SK-N-SH (cell line): ENCODE measurements at regions not wholly inside any gene's neighbourhood (a gene's known extent, or its start where the extent isn't known, plus 50 kb on each side); places are given as distances from the start of the nearest gene placed in this dataset.

ENCODE experiments used
- CTCF ChIA-PET: fragments of 300-600, 350-600 bp; formaldehyde crosslinking; extraction: SDS; loops from one replicate; lab custom pipeline; 2021; lab: Yijun Ruan, JAX
- POLR2A ChIA-PET: fragments of 350-600 bp; sonication (Branson Sonifier 250); formaldehyde crosslinking; extraction: SDS; loops from one replicate; lab custom pipeline; 2020; ENCODE audit warnings: antibody characterized with exemption, inconsistent platforms; lab: Yijun Ruan, JAX
- DNase-seq: peaks from one replicate; pipeline ENCODE4 v3.0.0; 2012
- H2AFZ ChIP-seq: fragments of 200-600 bp; sonication (generic); 2 replicates; pipeline ENCODE4 v1.8.1; 2016; ENCODE audit warnings: antibody characterized with exemption, mild to moderate bottlenecking, low read depth
- H3F3A ChIP-seq: fragments of 200-600 bp; sonication (generic); replicated peaks from 2 replicates; pipeline ENCODE3; 2016; ENCODE audit warnings: antibody characterized with exemption, mild to moderate bottlenecking; ENCODE audit not compliant: insufficient read depth
- H3K27ac ChIP-seq, 2 experiments: fragments of 200-500 bp in 1 of 2; fragments of 200-600 bp in 1 of 2; sonication (Bioruptor generic) in 1 of 2; sonication (generic), shearing (Covaris generic) in 1 of 2; 2 replicates each; pipeline versions ENCODE4 v1.5.1 to v1.6.1; 2014 to 2016; ENCODE audit warnings: low read depth in 2 of 2, inconsistent platforms in 1 of 2, low read length in 1 of 2, mild to moderate bottlenecking in 1 of 2, mixed read lengths in 1 of 2
- H3K27me3 ChIP-seq: fragments of 200-600 bp; sonication (generic), shearing (Covaris generic); 2 replicates; pipeline ENCODE4 v1.6.1; 2016; ENCODE audit warnings: mixed run types; ENCODE audit not compliant: insufficient read depth
- H3K36me3 ChIP-seq, 2 experiments: fragments of 200-500 bp in 1 of 2; fragments of 200-600 bp in 1 of 2; sonication (Bioruptor generic) in 1 of 2; sonication (generic) in 1 of 2; replicated peaks in 1 of 2; 2 replicates each; pipeline versions ENCODE3 to v1.5.1; 2014 to 2016; ENCODE audit warnings: low read length in 1 of 2, mild to moderate bottlenecking in 1 of 2; ENCODE audit not compliant: insufficient read depth in 2 of 2, control insufficient read depth in 1 of 2
- H3K4me1 ChIP-seq, 2 experiments: fragments of 200-500 bp in 1 of 2; fragments of 200-600 bp in 1 of 2; sonication (Bioruptor generic) in 1 of 2; sonication (generic), shearing (Covaris generic) in 1 of 2; 2 replicates each; pipeline versions ENCODE4 v1.5.1 to v1.6.1; 2014 to 2016; ENCODE audit warnings: low read depth in 1 of 2, low read length in 1 of 2, mixed run types in 1 of 2; ENCODE audit not compliant: insufficient read depth in 2 of 2, control insufficient read depth in 1 of 2
- H3K4me2 ChIP-seq: fragments of 200-600 bp; sonication (generic), shearing (Covaris generic); 2 replicates; pipeline ENCODE4 v1.6.1; 2017; ENCODE audit warnings: mixed run types
- H3K4me3 ChIP-seq, 2 experiments: fragments of 200-500 bp in 1 of 2; fragments of 200-600 bp in 1 of 2; sonication (Bioruptor generic) in 1 of 2; sonication (generic), shearing (Covaris generic) in 1 of 2; 2 replicates each; pipeline versions ENCODE4 v1.5.1 to v1.8.1; 2014 to 2016; ENCODE audit warnings: low read depth in 2 of 2, inconsistent platforms in 1 of 2, low read length in 1 of 2, mild to moderate bottlenecking in 1 of 2, mixed read lengths in 1 of 2, moderate library complexity in 1 of 2
- H3K79me2 ChIP-seq: fragments of 200-600 bp; sonication (generic); 2 replicates; pipeline ENCODE4 v1.8.1; 2017; ENCODE audit warnings: mild to moderate bottlenecking; ENCODE audit not compliant: insufficient read depth
- H3K9ac ChIP-seq: fragments of 200-600 bp; sonication (generic); 2 replicates; pipeline ENCODE4 v1.6.1; 2017; ENCODE audit warnings: mixed run types
- H3K9me2 ChIP-seq: fragments of 200-600 bp; sonication (generic); 2 replicates; pipeline ENCODE4 v1.6.1; 2017; ENCODE audit warnings: mixed run types
- H3K9me3 ChIP-seq: fragments of 200-600 bp; sonication (generic); 2 replicates; pipeline ENCODE4 v1.6.1; 2017; ENCODE audit warnings: mixed run types, mild to moderate bottlenecking, moderate library complexity
- H4K20me1 ChIP-seq: fragments of 200-600 bp; sonication (generic); 2 replicates; pipeline ENCODE4 v1.6.1; 2017; ENCODE audit warnings: mild to moderate bottlenecking, mixed run types; ENCODE audit not compliant: insufficient read depth
- CHD2 ChIP-seq: fragments of 150-350 bp; IDR thresholded peaks from 2 replicates; pipeline ENCODE4 v1.6.1; 2018; ENCODE audit warnings: low read length; ENCODE audit not compliant: partially characterized antibody
- ELF1 ChIP-seq: IDR thresholded peaks from 2 replicates; pipeline ENCODE4 v1.4.0; 2012
- EZH2phosphoT487 ChIP-seq: fragments of 200-600 bp; sonication (generic); IDR thresholded peaks from 2 replicates; pipeline ENCODE4 v1.6.1; 2017; ENCODE audit warnings: low read depth, mixed run types, mild to moderate bottlenecking, antibody characterized with exemption, moderate library complexity, borderline replicate concordance
- FOSL2 ChIP-seq: IDR thresholded peaks from 2 replicates; pipeline ENCODE4 v1.4.0; 2012; ENCODE audit warnings: low read depth, mild to moderate bottlenecking, moderate library complexity, borderline replicate concordance
- FOXJ3 ChIP-seq: sonication (generic); formaldehyde crosslinking; IDR thresholded peaks from 2 replicates; pipeline ENCODE4 v1.5.1; 2020; ENCODE audit warnings: mild to moderate bottlenecking, missing genetic modification reagents
- FOXM1 ChIP-seq: IDR thresholded peaks from 2 replicates; pipeline ENCODE4 v1.4.0; 2012; ENCODE audit warnings: low read depth, mild to moderate bottlenecking
- MEF2A ChIP-seq: IDR thresholded peaks from 2 replicates; pipeline ENCODE4 v1.4.0; 2012; ENCODE audit warnings: low read depth, borderline replicate concordance
- NRF1 ChIP-seq: IDR thresholded peaks from 2 replicates; pipeline ENCODE4 v1.6.1; 2012; ENCODE audit warnings: low read depth, mild to moderate bottlenecking, low read length
- RAD21 ChIP-seq: IDR thresholded peaks from 2 replicates; pipeline ENCODE4 v1.6.1; 2012; ENCODE audit warnings: mild to moderate bottlenecking, low read length
- SIN3A ChIP-seq: IDR thresholded peaks from 2 replicates; pipeline ENCODE4 v1.6.1; 2012; ENCODE audit warnings: low read depth, mild to moderate bottlenecking, low read length, moderate library complexity, borderline replicate concordance
- SMC3 ChIP-seq: IDR thresholded peaks from 2 replicates; pipeline ENCODE4 v1.6.1; 2012; ENCODE audit warnings: low read depth, low read length, improper control_type of control experiment
- WGBS: methylation state at CpG from one replicate; pipeline ENCODE4 v1.1.6; 2017; ENCODE audit warnings: low lambda C conversion rate; 5-methylcytosine and 5-hydroxymethylcytosine counted together
- TF ChIP-seq, protein P1 (sequence below): fragments of 150-350 bp; IDR thresholded peaks from 2 replicates; pipeline ENCODE4 v1.6.1; 2016; ENCODE audit warnings: mild to moderate bottlenecking, low read depth, low read length
- TF ChIP-seq, protein P2 (sequence below): fragments of 200-600 bp; sonication (generic); IDR thresholded peaks from 2 replicates; pipeline ENCODE4 v1.6.1; 2017; ENCODE audit warnings: antibody characterized with exemption, mild to moderate bottlenecking, moderate library complexity
- TF ChIP-seq, protein P3 (sequence below): IDR thresholded peaks from 2 replicates; pipeline ENCODE4 v1.4.0; 2012; ENCODE audit warnings: low read depth, borderline replicate concordance
- TF ChIP-seq, protein P4 (sequence below): IDR thresholded peaks from 2 replicates; pipeline ENCODE4 v1.6.1; 2012; ENCODE audit warnings: mild to moderate bottlenecking, low read depth, low read length, moderate library complexity
- TF ChIP-seq, protein P5 (sequence below): fragments of 150-350 bp; IDR thresholded peaks from 2 replicates; pipeline ENCODE4 v1.6.1; 2017; ENCODE audit warnings: antibody characterized with exemption, low read length, low read depth, borderline replicate concordance
- TF ChIP-seq, protein P6 (sequence below): IDR thresholded peaks from 2 replicates; pipeline ENCODE4 v1.4.0; 2012; ENCODE audit warnings: low read depth, borderline replicate concordance

DNA sequence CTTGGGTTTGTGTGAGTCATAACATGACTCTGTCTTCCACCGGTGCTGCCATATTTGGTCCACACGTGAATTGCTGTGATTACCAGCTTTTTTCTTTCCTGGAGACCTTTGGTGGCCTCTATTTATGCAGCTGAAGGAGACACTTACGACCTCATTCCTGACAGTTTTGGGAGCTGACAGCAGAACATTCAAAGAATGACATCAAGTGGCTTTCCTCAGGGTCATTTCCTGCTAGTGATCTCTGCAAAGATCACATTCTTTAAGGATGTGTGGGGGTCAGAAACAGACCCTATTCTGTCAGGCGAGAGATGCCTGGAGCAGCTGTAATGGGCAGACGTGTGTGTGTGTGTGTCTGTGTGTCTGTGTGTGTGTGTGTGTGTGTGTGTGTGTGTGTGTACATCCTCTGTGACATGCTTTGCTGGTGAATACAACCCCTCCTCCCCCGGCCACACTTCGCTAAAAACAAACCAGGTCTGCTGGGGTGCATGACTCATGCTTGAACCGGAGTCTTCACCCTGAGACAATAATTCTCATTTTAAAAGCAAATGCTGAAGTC, 115.6 kb downstream of the TMEM170B start (continued):
- TF ChIP-seq NRF1 (no peak), FOXM1 (0 out of 2 replicates have a peak, but pooled peaks have one; percentile 35), FOXJ3 (CRISPR knock-in tag) (no peak), ELF1 (no peak), CHD2 (no peak)
- TF ChIP-seq, protein P1, sequence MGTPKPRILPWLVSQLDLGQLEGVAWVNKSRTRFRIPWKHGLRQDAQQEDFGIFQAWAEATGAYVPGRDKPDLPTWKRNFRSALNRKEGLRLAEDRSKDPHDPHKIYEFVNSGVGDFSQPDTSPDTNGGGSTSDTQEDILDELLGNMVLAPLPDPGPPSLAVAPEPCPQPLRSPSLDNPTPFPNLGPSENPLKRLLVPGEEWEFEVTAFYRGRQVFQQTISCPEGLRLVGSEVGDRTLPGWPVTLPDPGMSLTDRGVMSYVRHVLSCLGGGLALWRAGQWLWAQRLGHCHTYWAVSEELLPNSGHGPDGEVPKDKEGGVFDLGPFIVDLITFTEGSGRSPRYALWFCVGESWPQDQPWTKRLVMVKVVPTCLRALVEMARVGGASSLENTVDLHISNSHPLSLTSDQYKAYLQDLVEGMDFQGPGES = no peak
- TF ChIP-seq, protein P2, sequence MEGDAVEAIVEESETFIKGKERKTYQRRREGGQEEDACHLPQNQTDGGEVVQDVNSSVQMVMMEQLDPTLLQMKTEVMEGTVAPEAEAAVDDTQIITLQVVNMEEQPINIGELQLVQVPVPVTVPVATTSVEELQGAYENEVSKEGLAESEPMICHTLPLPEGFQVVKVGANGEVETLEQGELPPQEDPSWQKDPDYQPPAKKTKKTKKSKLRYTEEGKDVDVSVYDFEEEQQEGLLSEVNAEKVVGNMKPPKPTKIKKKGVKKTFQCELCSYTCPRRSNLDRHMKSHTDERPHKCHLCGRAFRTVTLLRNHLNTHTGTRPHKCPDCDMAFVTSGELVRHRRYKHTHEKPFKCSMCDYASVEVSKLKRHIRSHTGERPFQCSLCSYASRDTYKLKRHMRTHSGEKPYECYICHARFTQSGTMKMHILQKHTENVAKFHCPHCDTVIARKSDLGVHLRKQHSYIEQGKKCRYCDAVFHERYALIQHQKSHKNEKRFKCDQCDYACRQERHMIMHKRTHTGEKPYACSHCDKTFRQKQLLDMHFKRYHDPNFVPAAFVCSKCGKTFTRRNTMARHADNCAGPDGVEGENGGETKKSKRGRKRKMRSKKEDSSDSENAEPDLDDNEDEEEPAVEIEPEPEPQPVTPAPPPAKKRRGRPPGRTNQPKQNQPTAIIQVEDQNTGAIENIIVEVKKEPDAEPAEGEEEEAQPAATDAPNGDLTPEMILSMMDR = no peak
- TF ChIP-seq, protein P3, sequence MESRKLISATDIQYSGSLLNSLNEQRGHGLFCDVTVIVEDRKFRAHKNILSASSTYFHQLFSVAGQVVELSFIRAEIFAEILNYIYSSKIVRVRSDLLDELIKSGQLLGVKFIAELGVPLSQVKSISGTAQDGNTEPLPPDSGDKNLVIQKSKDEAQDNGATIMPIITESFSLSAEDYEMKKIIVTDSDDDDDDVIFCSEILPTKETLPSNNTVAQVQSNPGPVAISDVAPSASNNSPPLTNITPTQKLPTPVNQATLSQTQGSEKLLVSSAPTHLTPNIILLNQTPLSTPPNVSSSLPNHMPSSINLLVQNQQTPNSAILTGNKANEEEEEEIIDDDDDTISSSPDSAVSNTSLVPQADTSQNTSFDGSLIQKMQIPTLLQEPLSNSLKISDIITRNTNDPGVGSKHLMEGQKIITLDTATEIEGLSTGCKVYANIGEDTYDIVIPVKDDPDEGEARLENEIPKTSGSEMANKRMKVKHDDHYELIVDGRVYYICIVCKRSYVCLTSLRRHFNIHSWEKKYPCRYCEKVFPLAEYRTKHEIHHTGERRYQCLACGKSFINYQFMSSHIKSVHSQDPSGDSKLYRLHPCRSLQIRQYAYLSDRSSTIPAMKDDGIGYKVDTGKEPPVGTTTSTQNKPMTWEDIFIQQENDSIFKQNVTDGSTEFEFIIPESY = no peak
- TF ChIP-seq, protein P4, sequence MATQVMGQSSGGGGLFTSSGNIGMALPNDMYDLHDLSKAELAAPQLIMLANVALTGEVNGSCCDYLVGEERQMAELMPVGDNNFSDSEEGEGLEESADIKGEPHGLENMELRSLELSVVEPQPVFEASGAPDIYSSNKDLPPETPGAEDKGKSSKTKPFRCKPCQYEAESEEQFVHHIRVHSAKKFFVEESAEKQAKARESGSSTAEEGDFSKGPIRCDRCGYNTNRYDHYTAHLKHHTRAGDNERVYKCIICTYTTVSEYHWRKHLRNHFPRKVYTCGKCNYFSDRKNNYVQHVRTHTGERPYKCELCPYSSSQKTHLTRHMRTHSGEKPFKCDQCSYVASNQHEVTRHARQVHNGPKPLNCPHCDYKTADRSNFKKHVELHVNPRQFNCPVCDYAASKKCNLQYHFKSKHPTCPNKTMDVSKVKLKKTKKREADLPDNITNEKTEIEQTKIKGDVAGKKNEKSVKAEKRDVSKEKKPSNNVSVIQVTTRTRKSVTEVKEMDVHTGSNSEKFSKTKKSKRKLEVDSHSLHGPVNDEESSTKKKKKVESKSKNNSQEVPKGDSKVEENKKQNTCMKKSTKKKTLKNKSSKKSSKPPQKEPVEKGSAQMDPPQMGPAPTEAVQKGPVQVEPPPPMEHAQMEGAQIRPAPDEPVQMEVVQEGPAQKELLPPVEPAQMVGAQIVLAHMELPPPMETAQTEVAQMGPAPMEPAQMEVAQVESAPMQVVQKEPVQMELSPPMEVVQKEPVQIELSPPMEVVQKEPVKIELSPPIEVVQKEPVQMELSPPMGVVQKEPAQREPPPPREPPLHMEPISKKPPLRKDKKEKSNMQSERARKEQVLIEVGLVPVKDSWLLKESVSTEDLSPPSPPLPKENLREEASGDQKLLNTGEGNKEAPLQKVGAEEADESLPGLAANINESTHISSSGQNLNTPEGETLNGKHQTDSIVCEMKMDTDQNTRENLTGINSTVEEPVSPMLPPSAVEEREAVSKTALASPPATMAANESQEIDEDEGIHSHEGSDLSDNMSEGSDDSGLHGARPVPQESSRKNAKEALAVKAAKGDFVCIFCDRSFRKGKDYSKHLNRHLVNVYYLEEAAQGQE = no peak

DNA sequence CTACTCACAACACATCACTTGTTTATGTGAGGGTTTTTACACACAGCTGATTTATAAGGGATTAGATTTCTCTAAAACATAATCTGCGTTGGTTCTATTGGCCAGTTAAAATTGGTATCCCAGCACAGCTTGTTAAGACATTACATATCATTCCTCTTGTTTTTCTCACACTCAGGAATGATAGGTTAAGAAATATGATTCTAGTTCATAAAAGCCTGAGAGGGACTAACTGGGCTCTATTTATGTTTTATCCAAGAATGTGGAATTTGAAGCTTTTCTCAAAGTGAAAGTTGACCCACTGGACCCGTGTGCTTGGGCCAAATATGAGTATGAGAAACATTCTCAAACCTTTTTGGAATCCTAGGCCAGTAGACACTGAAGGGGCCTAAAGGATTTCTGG, 117.3 kb downstream of the TMEM170B start:
- H3K27me3 ChIP-seq = no peaks in the 10 kb centered on the region
- no peaks in the 10 kb centered on the region for H4K20me1 ChIP-seq
- peak overlapping the region; percentile 84 for H2AFZ ChIP-seq
- ChIA-PET POLR2A (no interaction called here), CTCF (interaction anchor here (0.7 to 6.0 kb wide), 28 partner anchors 9 to 954 kb away, joined by 3 to 92 read pairs (median 7); partner anchors contain the start of gene EDN1)
- H3K9ac ChIP-seq = peak overlapping the region; percentile 47
- peaks cover 2 to 35% of the 10 kb centered on the region in 2 experiments; a peak in 3 of 4 replicates for H3K4me1 ChIP-seq
- peak overlapping the region; percentile 34 to 67; a peak in 3 of 4 replicates for H3K27ac ChIP-seq
- H3K36me3 ChIP-seq = no peaks in the 10 kb centered on the region
- H3K9me2 ChIP-seq = no peaks in the 10 kb centered on the region
- peak overlapping the region; percentile 50; the same call in 1 of the 2 replicates for H3K4me2 ChIP-seq
- DNase-seq = no peak
- 57% methylated on average over 2 of the region's 2 CpGs for WGBS
- no peaks in the 10 kb centered on the region for H3K79me2 ChIP-seq
- H3K9me3 ChIP-seq = no peaks in the 10 kb centered on the region
- peak overlapping the region in 1 of 2 experiments; percentile 47; a peak in 1 of 4 replicates for H3K4me3 ChIP-seq
- H3F3A ChIP-seq = peaks cover 14% of the 10 kb centered on the region
- TF ChIP-seq, protein P3 = no peak
- TF ChIP-seq EZH2phosphoT487 (no peak), RAD21 (no peak), MEF2A (no peak), FOXJ3 (CRISPR knock-in tag) (no peak), FOSL2 (no peak), SMC3 (no peak), SIN3A (no peak)
- TF ChIP-seq, protein P5, sequence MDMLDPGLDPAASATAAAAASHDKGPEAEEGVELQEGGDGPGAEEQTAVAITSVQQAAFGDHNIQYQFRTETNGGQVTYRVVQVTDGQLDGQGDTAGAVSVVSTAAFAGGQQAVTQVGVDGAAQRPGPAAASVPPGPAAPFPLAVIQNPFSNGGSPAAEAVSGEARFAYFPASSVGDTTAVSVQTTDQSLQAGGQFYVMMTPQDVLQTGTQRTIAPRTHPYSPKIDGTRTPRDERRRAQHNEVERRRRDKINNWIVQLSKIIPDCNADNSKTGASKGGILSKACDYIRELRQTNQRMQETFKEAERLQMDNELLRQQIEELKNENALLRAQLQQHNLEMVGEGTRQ = no peak
- TF ChIP-seq, protein P6, sequence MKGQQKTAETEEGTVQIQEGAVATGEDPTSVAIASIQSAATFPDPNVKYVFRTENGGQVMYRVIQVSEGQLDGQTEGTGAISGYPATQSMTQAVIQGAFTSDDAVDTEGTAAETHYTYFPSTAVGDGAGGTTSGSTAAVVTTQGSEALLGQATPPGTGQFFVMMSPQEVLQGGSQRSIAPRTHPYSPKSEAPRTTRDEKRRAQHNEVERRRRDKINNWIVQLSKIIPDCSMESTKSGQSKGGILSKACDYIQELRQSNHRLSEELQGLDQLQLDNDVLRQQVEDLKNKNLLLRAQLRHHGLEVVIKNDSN = no peak
